ENCODE measurements at regions not wholly inside any gene's neighbourhood (a gene's known extent, or its start where the extent isn't known, plus 50 kb on each side); places are given as distances from the start of the nearest gene placed in this dataset.

DNA sequence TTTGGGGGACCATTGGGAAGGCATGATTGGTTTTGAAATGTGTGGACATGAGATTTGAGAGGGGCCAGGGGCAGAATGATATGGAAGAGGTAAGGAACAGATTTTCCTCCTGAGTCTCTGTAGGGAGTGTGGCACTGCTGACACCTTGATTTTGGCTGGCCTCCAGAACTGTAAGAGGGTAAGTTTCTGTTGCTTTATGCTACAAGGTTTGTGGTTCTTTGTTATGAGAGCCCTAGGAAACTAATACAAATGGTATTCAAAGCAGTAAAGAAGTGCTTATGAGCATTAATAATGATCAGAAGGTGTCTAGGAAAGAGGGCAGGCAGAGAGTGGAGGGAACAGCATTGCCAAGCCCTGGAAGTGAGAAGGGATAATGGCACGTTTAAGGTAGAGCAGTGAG is 574.3 kb upstream of the NXPH2 start:
- no peaks in the 10 kb centered on the region for H3K36me3 ChIP-seq
- TF ChIP-seq Cebpa-rat (IDR thresholded peaks at IDR 0.05) = no peak
- no peaks in the 10 kb centered on the region for H4K20me1 ChIP-seq
- no peak overlapping the region for H3K4me3 ChIP-seq
- no peak overlapping the region for H3K27ac ChIP-seq
- no peaks in the 10 kb centered on the region for H3K4me1 ChIP-seq
- peaks cover 20% of the 10 kb centered on the region for H3K9me3 ChIP-seq
- no peak overlapping the region for H3K9ac ChIP-seq
- no peaks in the 10 kb centered on the region for H3K27me3 ChIP-seq
- no peak overlapping the region for H3K4me2 ChIP-seq

DNA sequence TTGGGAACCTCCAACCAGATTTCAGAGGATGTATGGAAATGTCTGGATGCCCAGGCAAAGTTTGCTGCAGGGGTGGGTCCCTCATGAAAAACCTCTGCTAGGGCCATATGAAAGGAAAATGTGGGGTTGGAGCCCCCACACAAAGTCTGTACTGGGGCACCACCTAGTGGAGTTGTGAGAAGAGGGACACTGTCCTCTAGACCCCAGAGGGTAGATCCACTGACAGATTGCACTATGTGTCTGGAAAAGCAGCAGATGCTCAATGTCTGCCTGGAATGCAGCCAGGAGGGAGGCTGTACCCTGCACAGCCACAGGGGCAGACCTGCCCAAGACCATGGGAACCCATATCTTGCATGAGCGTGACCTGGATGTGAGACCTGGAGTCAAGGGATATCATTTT is 573.7 kb upstream of the NXPH2 start:
- no peaks in the 10 kb centered on the region for H3K36me3 ChIP-seq
- TF ChIP-seq Cebpa-rat (IDR thresholded peaks at IDR 0.05) = no peak

DNA sequence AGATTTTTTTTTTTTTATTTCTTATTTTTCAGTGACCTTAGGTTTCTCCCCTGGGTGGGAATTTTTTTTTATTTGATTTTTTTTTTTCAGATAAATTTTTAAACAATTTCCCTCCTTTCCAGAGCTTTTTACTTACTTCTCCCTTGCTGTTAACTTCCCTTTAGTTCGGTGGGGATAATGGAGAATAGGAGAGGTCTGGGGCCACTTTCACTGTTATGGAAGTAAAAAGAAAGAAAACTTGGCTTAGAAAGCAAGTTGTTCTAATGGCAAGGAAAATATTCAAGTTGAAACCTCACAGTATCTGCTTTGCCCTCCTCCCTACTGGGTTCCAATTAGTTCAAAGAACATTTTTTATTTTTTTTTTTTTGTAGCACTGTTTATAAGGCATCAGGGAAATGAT is 537.1 kb upstream of the NXPH2 start:
- H3K9ac ChIP-seq = no peak overlapping the region
- no peak overlapping the region for H3K4me3 ChIP-seq
- no peaks in the 10 kb centered on the region for H4K20me1 ChIP-seq
- no peak overlapping the region for H3K27ac ChIP-seq
- no peaks in the 10 kb centered on the region for H3K27me3 ChIP-seq
- no peaks in the 10 kb centered on the region for H3K36me3 ChIP-seq
- peaks cover 21% of the 10 kb centered on the region for H3K4me1 ChIP-seq
- H3K4me2 ChIP-seq = no peak overlapping the region
- TF ChIP-seq Cebpa-rat (IDR thresholded peaks at IDR 0.05) = no peak
- no peaks in the 10 kb centered on the region for H3K9me3 ChIP-seq

More for the DNA sequence above, 573.7 kb upstream of the NXPH2 start:
- Histone ChIP-seq H3K4me3 (no peak overlapping the region), H3K9me3 (peaks cover 20% of the 10 kb centered on the region), H3K9ac (no peak overlapping the region), H4K20me1 (no peaks in the 10 kb centered on the region), H3K4me1 (no peaks in the 10 kb centered on the region), H3K27ac (no peak overlapping the region), H3K27me3 (no peaks in the 10 kb centered on the region), H3K4me2 (no peak overlapping the region)

DNA sequence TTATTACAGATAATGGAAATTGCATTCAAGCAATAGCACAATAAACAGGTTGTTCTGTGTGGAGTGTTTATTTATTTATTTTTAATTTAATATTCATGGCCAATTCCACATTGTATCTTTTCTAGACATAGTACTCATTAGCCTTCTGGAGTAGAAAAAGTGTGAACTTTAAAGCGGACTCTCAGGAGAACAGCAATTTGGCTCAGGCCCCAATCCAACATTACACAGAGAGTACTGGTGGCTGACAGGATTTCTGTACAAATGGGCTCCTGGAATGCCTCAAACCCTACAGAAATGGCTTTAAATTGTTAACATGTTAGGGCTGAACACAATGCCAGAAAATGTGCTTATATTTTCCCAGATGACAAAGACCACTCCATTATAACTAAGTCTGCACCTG is 533.9 kb upstream of the NXPH2 start:
- no peaks in the 10 kb centered on the region for H3K27me3 ChIP-seq
- H3K4me1 ChIP-seq = peaks cover 16% of the 10 kb centered on the region
- no peak overlapping the region for H3K4me2 ChIP-seq
- H3K27ac ChIP-seq = no peak overlapping the region
- no peak for TF ChIP-seq Cebpa-rat (IDR thresholded peaks at IDR 0.05)
- no peak overlapping the region for H3K9ac ChIP-seq
- no peaks in the 10 kb centered on the region for H3K36me3 ChIP-seq
- no peak overlapping the region for H3K4me3 ChIP-seq
- no peaks in the 10 kb centered on the region for H3K9me3 ChIP-seq
- no peaks in the 10 kb centered on the region for H4K20me1 ChIP-seq

DNA sequence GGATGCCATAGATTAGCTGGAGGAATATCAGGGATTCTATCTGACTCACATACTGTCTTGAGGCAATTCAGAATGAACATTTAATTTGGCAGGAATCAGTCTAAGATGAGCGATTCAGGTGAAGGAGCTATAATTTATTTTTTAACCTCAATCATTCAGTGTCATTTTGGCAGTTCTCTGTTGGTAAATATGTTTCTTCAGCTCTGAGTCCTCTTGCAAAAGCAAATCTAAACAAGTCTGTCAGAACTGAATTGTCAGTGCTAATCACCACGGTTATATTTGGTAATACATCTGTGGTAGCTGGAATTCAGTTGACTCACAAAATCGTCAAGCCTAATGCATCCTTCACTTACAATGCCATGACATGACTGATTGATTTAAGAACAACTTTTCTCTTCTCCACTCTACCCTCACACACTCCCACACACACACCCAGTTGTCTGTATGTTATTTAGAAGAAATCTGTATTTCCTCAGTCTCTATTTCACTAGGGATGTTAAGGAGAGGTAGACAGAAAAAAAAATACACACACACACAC is 516.6 kb upstream of the NXPH2 start:
- no peaks in the 10 kb centered on the region for H3K9me3 ChIP-seq
- H4K20me1 ChIP-seq = no peaks in the 10 kb centered on the region
- H3K4me1 ChIP-seq = peaks cover 59% of the 10 kb centered on the region
- H3K4me3 ChIP-seq = no peak overlapping the region
- H3K27me3 ChIP-seq = no peaks in the 10 kb centered on the region
- H3K4me2 ChIP-seq = peak overlapping the region; percentile 66
- 0 out of 2 replicates have a peak overlapping the region, but pooled peaks have one; percentile 14 for H3K27ac ChIP-seq
- H3K36me3 ChIP-seq = no peaks in the 10 kb centered on the region
- no peak for TF ChIP-seq Cebpa-rat (IDR thresholded peaks at IDR 0.05)
- H3K9ac ChIP-seq = no peak overlapping the region

DNA sequence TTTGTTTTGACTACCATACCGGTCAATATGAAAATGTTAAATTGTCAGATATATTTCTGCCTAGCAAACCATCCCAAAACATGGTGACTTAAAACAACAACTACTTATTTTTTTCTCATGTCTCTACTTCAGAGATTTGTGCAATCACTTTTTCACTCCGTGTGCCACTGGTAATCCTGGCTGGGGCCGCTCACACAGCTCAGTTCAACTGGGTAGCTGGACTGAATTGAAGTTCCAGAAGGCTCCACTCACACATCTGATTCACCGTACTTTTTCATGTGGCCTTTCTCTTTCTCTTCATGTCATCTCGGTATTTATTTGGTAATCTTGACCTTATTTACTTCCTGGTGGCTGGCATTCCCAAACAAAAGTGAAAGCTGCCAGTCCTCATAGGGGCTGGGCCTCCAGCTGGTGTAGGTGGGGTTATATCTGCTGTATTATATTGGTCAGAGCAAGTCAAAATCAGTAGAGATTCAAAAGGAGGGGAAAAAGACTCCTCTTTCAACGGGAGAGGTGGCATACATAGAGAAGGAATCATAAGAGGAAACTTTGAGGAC is 513.9 kb upstream of the NXPH2 start:
- Histone ChIP-seq H3K27ac (no peak overlapping the region), H4K20me1 (no peaks in the 10 kb centered on the region), H3K4me2 (0 out of 2 replicates have a peak overlapping the region, but pooled peaks have one; percentile 1), H3K4me3 (no peak overlapping the region), H3K4me1 (peaks cover 43% of the 10 kb centered on the region), H3K9ac (no peak overlapping the region), H3K27me3 (no peaks in the 10 kb centered on the region), H3K36me3 (no peaks in the 10 kb centered on the region), H3K9me3 (no peaks in the 10 kb centered on the region)
- TF ChIP-seq Cebpa-rat (IDR thresholded peaks at IDR 0.05) = no peak

DNA sequence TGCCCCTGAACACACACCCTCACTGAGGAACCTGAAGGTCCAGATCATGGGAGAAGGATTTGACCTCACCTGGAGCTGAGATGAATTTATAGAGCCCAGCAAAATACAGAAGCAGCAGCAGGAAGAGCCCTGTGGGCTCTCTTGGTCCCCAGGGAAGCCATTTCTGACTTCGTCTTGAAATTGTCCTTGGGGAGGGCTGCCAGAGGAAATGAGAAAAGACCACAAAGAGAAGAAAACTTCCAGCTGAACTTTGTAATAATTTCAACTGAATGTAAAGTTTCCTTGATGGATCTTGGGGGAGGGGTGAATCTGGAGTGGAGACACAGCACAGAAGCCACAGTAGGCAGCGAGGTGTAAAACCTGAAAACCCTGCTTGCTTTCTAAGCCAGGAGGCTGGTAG is 500.9 kb upstream of the NXPH2 start:
- no peaks in the 10 kb centered on the region for H4K20me1 ChIP-seq
- peak overlapping the region; percentile 51; the same call in 1 of the 2 replicates for H3K4me3 ChIP-seq
- no peak overlapping the region for H3K9ac ChIP-seq
- H3K27ac ChIP-seq = peak overlapping the region; percentile 75; the same call in 1 of the 2 replicates
- H3K4me1 ChIP-seq = peaks cover 48% of the 10 kb centered on the region
- peak overlapping the region; percentile 93 for H3K4me2 ChIP-seq
- TF ChIP-seq Cebpa-rat (IDR thresholded peaks at IDR 0.05) = no peak
- H3K9me3 ChIP-seq = peaks cover 37% of the 10 kb centered on the region
- no peaks in the 10 kb centered on the region for H3K27me3 ChIP-seq
- H3K36me3 ChIP-seq = no peaks in the 10 kb centered on the region

DNA sequence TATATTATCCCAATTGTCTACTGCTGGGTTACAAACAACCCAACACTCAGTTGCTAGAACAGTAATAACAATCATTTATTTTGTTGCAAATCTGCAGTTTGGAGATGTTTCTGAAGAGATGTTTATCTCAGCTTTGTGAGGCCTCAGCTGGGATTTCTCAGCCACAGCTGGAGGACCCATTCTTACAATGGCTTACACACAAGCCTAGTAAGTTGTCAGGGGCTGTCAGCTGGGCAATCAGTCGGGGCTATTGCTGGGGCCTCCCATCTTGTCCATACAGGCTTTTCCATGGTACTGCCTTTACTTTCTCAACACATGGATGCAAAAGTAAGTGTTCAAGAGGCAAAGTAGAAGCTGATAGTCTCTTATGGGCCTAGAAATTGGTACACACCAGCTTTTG is 491.7 kb upstream of the NXPH2 start:
- no peak for TF ChIP-seq Cebpa-rat (IDR thresholded peaks at IDR 0.05)

DNA sequence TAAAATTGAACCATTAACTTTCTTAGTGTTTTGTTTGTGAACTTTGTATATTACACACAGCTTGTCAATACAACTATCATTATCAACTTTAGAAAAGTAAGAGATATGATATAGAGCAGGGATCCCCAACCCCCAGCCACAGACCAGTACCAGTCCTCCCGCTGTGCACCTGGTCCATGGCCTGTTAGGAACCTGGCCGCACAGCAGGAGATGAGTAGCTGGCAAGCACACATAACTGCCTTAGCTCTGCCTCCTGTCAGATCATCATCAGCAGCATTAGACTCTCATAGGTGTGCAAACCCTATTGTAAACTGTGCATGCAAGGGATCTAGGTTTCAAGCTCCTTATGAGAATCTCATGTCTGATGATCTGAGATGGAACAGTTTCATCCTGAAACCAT is 491.0 kb upstream of the NXPH2 start:
- Histone ChIP-seq H3K9ac (no peak overlapping the region), H3K27ac (no peak overlapping the region), H3K9me3 (0 out of 2 replicates have a peak, but pooled peaks cover 3% of the 10 kb centered on the region), H3K4me1 (peaks cover 21% of the 10 kb centered on the region), H3K4me2 (0 out of 2 replicates have a peak overlapping the region, but pooled peaks have one; percentile 30), H3K27me3 (no peaks in the 10 kb centered on the region), H3K4me3 (no peak overlapping the region), H4K20me1 (no peaks in the 10 kb centered on the region), H3K36me3 (no peaks in the 10 kb centered on the region)
- TF ChIP-seq Cebpa-rat (IDR thresholded peaks at IDR 0.05) = no peak

More for the DNA sequence above, 491.7 kb upstream of the NXPH2 start:
- Histone ChIP-seq H4K20me1 (no peaks in the 10 kb centered on the region), H3K4me2 (no peak overlapping the region), H3K4me3 (no peak overlapping the region), H3K9me3 (0 out of 2 replicates have a peak, but pooled peaks cover 4% of the 10 kb centered on the region), H3K36me3 (no peaks in the 10 kb centered on the region), H3K9ac (no peak overlapping the region), H3K27me3 (no peaks in the 10 kb centered on the region), H3K4me1 (peaks cover 21% of the 10 kb centered on the region), H3K27ac (no peak overlapping the region)

DNA sequence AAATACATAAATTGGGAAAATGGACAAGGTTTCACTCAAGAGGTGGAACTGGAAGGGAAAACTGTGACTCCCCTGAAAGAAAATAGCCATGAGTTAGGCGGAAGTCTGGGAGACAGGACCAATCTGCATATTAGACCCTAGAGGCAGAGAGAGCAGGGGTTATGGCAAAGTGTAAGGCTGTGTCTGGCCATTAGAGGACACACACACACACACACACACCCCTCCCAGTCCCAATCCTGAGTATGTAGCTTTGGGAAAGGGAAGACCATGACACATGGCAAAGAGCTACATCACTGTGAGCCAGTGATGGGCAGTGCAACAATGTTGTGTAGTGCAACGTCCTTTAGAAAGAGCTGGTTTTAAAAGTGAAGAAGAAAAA is 479.9 kb upstream of the NXPH2 start:
- H3K4me1 ChIP-seq = no peaks in the 10 kb centered on the region
- no peak overlapping the region for H3K4me3 ChIP-seq
- TF ChIP-seq Cebpa-rat (IDR thresholded peaks at IDR 0.05) = no peak
- H3K4me2 ChIP-seq = no peak overlapping the region
- peaks cover 7% of the 10 kb centered on the region; the same call in 1 of the 2 replicates for H3K9me3 ChIP-seq
- H3K27me3 ChIP-seq = no peaks in the 10 kb centered on the region
- no peak overlapping the region for H3K27ac ChIP-seq
- H3K36me3 ChIP-seq = no peaks in the 10 kb centered on the region
- H4K20me1 ChIP-seq = no peaks in the 10 kb centered on the region
- no peak overlapping the region for H3K9ac ChIP-seq
